ENCODE measurements at regions not wholly inside any gene's neighbourhood (a gene's known extent, or its start where the extent isn't known, plus 50 kb on each side); places are given as distances from the start of the nearest gene placed in this dataset.

GRCh38 chr13:26497968-26498511, 59.4 kb upstream of the WASF3 start:
- no peak for TF ChIP-seq CTCF (IDR thresholded peaks at IDR 0.05)
- DNase-seq (ENCODE audit: low spot score): no peak
- H3K4me1 Mint-ChIP-seq (ENCODE audit: low read depth): peaks cover 45% of the 10 kb centered on the region
- no peaks in the 10 kb centered on the region for H3K27me3 Mint-ChIP-seq (ENCODE audit: low read depth)
- no peak overlapping the region for H3K4me3 Mint-ChIP-seq (ENCODE audit: unreplicated experiment)
- H3K27ac Mint-ChIP-seq (ENCODE audit: unreplicated experiment): peak overlapping the region; percentile 69
- H3K36me3 Mint-ChIP-seq (ENCODE audit: low read depth): no peaks in the 10 kb centered on the region
- H3K9me3 Mint-ChIP-seq (ENCODE audit: low read depth): no peaks in the 10 kb centered on the region

GRCh38 chr13:26498656-26499601, 58.6 kb upstream of the WASF3 start:
- Mint-ChIP-seq H3K4me3 (ENCODE audit: unreplicated experiment) (peak overlapping the region; percentile 35), H3K27ac (ENCODE audit: unreplicated experiment) (peak overlapping the region; percentile 69), H3K27me3 (ENCODE audit: low read depth) (no peaks in the 10 kb centered on the region), H3K36me3 (ENCODE audit: low read depth) (no peaks in the 10 kb centered on the region), H3K9me3 (ENCODE audit: low read depth) (no peaks in the 10 kb centered on the region), H3K4me1 (ENCODE audit: low read depth) (peaks cover 46% of the 10 kb centered on the region)
- DNase-seq (ENCODE audit: low spot score): no peak
- TF ChIP-seq CTCF (IDR thresholded peaks at IDR 0.05): peak; percentile 22

- no peak overlapping the region for H3K27ac Mint-ChIP-seq (ENCODE audit: unreplicated experiment)
- H3K4me3 Mint-ChIP-seq (ENCODE audit: unreplicated experiment): no peak overlapping the region
- no peaks in the 10 kb centered on the region for H3K9me3 Mint-ChIP-seq (ENCODE audit: low read depth)
- peaks cover 39% of the 10 kb centered on the region for H3K4me1 Mint-ChIP-seq (ENCODE audit: low read depth)
- no peaks in the 10 kb centered on the region for H3K36me3 Mint-ChIP-seq (ENCODE audit: low read depth)
- no peak for DNase-seq (ENCODE audit: low spot score)
- no peak for TF ChIP-seq CTCF (IDR thresholded peaks at IDR 0.05)
- H3K27me3 Mint-ChIP-seq (ENCODE audit: low read depth): no peaks in the 10 kb centered on the region
Observed at GRCh38 chr13:26500618-26501320, 56.7 kb upstream of the WASF3 start.

GRCh38 chr13:26501641-26502040, 55.8 kb upstream of the WASF3 start:
- Mint-ChIP-seq H3K4me1 (ENCODE audit: low read depth) (peaks cover 34% of the 10 kb centered on the region), H3K9me3 (ENCODE audit: low read depth) (no peaks in the 10 kb centered on the region), H3K36me3 (ENCODE audit: low read depth) (no peaks in the 10 kb centered on the region), H3K4me3 (ENCODE audit: unreplicated experiment) (no peak overlapping the region), H3K27me3 (ENCODE audit: low read depth) (no peaks in the 10 kb centered on the region), H3K27ac (ENCODE audit: unreplicated experiment) (no peak overlapping the region)
- TF ChIP-seq CTCF (IDR thresholded peaks at IDR 0.05): no peak
- no peak for DNase-seq (ENCODE audit: low spot score)

GRCh38 chr13:26502826-26503225, 54.7 kb upstream of the WASF3 start:
- no peak overlapping the region for H3K4me3 Mint-ChIP-seq (ENCODE audit: unreplicated experiment)
- DNase-seq (ENCODE audit: low spot score): no peak
- peak; percentile 41 for TF ChIP-seq CTCF (IDR thresholded peaks at IDR 0.05)
- peaks cover 23% of the 10 kb centered on the region for H3K4me1 Mint-ChIP-seq (ENCODE audit: low read depth)
- H3K36me3 Mint-ChIP-seq (ENCODE audit: low read depth): no peaks in the 10 kb centered on the region
- H3K27ac Mint-ChIP-seq (ENCODE audit: unreplicated experiment): no peak overlapping the region
- H3K9me3 Mint-ChIP-seq (ENCODE audit: low read depth): no peaks in the 10 kb centered on the region
- H3K27me3 Mint-ChIP-seq (ENCODE audit: low read depth): no peaks in the 10 kb centered on the region
